ENCODE measurements at regions not wholly inside any gene's neighbourhood (a gene's known extent, or its start where the extent isn't known, plus 50 kb on each side); places are given as distances from the start of the nearest gene placed in this dataset.

GRCh38 chr9:115643948-115644727, 509.5 kb upstream of the PAPPA start:
- no peak overlapping the region for H3K4me2 ChIP-seq
- no peaks in the 10 kb centered on the region for H3K4me1 ChIP-seq (ENCODE audit: low read depth, poor library complexity, severe bottlenecking)
- no peak overlapping the region for H3K27ac ChIP-seq
- no peaks in the 10 kb centered on the region for H3K79me2 ChIP-seq (ENCODE audit: insufficient read depth, low read depth)
- H2AFZ ChIP-seq (ENCODE audit: low read depth), result no peak overlapping the region
- no peak overlapping the region for H3K9ac ChIP-seq
- no peaks in the 10 kb centered on the region for H3K27me3 ChIP-seq (ENCODE audit: insufficient read depth, low read depth)
- no peaks in the 10 kb centered on the region for H3K36me3 ChIP-seq (ENCODE audit: insufficient read depth)
- TF ChIP-seq CTCF (conservative IDR thresholded peaks at IDR 0.05; ENCODE audit: low read depth, low read length), result no peak
- H3K4me3 ChIP-seq (IDR thresholded peaks at IDR 0.05; ENCODE audit: insufficient read depth, low read depth, low read length), result no peak overlapping the region
- no peaks in the 10 kb centered on the region for H4K20me1 ChIP-seq (ENCODE audit: insufficient read depth)

- H3K27ac ChIP-seq, result no peak overlapping the region
- H3K27me3 ChIP-seq (ENCODE audit: insufficient read depth, low read depth), result no peaks in the 10 kb centered on the region
- no peaks in the 10 kb centered on the region for H3K4me1 ChIP-seq (ENCODE audit: low read depth, poor library complexity, severe bottlenecking)
- no peak overlapping the region for H3K9ac ChIP-seq
- no peak overlapping the region for H3K4me2 ChIP-seq
- no peaks in the 10 kb centered on the region for H3K79me2 ChIP-seq (ENCODE audit: insufficient read depth, low read depth)
- no peaks in the 10 kb centered on the region for H4K20me1 ChIP-seq (ENCODE audit: insufficient read depth)
- TF ChIP-seq CTCF (conservative IDR thresholded peaks at IDR 0.05; ENCODE audit: low read depth, low read length), result no peak
- H3K4me3 ChIP-seq (IDR thresholded peaks at IDR 0.05; ENCODE audit: insufficient read depth, low read depth, low read length), result no peak overlapping the region
- H2AFZ ChIP-seq (ENCODE audit: low read depth), result no peak overlapping the region
- no peaks in the 10 kb centered on the region for H3K36me3 ChIP-seq (ENCODE audit: insufficient read depth)
These were observed 503.6 kb upstream of the PAPPA start for GRCh38 chr9:115649991-115650472.

- Histone ChIP-seq H3K27ac (no peak overlapping the region), H3K4me3 (IDR thresholded peaks at IDR 0.05; ENCODE audit: insufficient read depth, low read depth, low read length) (no peak overlapping the region), H3K27me3 (ENCODE audit: insufficient read depth, low read depth) (no peaks in the 10 kb centered on the region), H4K20me1 (ENCODE audit: insufficient read depth) (no peaks in the 10 kb centered on the region), H3K36me3 (ENCODE audit: insufficient read depth) (no peaks in the 10 kb centered on the region), H3K9ac (no peak overlapping the region), H3K4me1 (ENCODE audit: low read depth, poor library complexity, severe bottlenecking) (no peaks in the 10 kb centered on the region), H3K4me2 (no peak overlapping the region), H3K79me2 (ENCODE audit: insufficient read depth, low read depth) (no peaks in the 10 kb centered on the region), H2AFZ (ENCODE audit: low read depth) (no peak overlapping the region)
- TF ChIP-seq CTCF (conservative IDR thresholded peaks at IDR 0.05; ENCODE audit: low read depth, low read length), result no peak
These were observed 502.8 kb upstream of the PAPPA start for GRCh38 chr9:115650768-115651167.

- TF ChIP-seq CTCF (conservative IDR thresholded peaks at IDR 0.05; ENCODE audit: low read depth, low read length), result no peak
- Histone ChIP-seq H3K4me1 (ENCODE audit: low read depth, poor library complexity, severe bottlenecking) (no peaks in the 10 kb centered on the region), H3K4me2 (no peak overlapping the region), H3K27me3 (ENCODE audit: insufficient read depth, low read depth) (no peaks in the 10 kb centered on the region), H3K4me3 (IDR thresholded peaks at IDR 0.05; ENCODE audit: insufficient read depth, low read depth, low read length) (no peak overlapping the region), H3K79me2 (ENCODE audit: insufficient read depth, low read depth) (no peaks in the 10 kb centered on the region), H4K20me1 (ENCODE audit: insufficient read depth) (no peaks in the 10 kb centered on the region), H3K36me3 (ENCODE audit: insufficient read depth) (no peaks in the 10 kb centered on the region), H3K9ac (no peak overlapping the region), H3K27ac (no peak overlapping the region), H2AFZ (ENCODE audit: low read depth) (no peak overlapping the region)
These were observed 502.1 kb upstream of the PAPPA start for GRCh38 chr9:115651461-115651860.
